ENCODE measurements at regions not wholly inside any gene's neighbourhood (a gene's known extent, or its start where the extent isn't known, plus 50 kb on each side); places are given as distances from the start of the nearest gene placed in this dataset.

DNA sequence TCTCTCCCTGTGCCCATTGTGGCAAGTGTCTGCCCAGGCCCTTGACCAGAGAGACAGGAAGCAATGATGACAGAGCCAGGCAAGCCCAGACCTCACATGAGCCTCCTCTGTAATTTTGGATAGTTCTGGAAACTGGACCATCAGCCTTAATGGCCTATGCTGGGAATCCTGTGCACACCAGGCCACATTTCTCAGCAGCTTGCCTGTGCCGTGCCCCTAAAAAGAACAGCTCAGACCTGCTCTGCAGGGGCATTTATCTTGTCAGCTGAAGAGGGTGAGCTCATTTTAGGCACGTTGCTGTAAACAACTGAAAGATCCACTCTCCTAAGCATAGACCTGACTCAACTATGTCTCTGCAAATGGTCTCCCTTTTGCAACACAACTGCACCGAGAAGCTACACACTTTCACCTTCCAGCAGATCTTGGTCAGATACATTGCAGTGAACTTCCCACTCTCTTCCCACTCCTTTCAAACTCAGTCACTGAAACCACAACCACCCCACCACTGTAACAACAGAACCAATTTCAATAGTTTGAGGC is 53.5 kb upstream of the BACH1 start:
- ATAC-seq (peak; percentile 52 to 68), DNase-seq (no peak)
- intact Hi-C loops (cut with DNase I): no loop called here
- H3K9me3 ChIP-seq: no peaks in the 10 kb centered on the region
- H3K4me1 ChIP-seq: no peaks in the 10 kb centered on the region
- peak overlapping the region; percentile 21 for H3K27ac ChIP-seq
- no peaks in the 10 kb centered on the region for H3K27me3 ChIP-seq (ENCODE audit: low read depth)
- no peak overlapping the region for H3K4me3 ChIP-seq
- H3K36me3 ChIP-seq: no peaks in the 10 kb centered on the region
- TF ChIP-seq, protein P1, sequence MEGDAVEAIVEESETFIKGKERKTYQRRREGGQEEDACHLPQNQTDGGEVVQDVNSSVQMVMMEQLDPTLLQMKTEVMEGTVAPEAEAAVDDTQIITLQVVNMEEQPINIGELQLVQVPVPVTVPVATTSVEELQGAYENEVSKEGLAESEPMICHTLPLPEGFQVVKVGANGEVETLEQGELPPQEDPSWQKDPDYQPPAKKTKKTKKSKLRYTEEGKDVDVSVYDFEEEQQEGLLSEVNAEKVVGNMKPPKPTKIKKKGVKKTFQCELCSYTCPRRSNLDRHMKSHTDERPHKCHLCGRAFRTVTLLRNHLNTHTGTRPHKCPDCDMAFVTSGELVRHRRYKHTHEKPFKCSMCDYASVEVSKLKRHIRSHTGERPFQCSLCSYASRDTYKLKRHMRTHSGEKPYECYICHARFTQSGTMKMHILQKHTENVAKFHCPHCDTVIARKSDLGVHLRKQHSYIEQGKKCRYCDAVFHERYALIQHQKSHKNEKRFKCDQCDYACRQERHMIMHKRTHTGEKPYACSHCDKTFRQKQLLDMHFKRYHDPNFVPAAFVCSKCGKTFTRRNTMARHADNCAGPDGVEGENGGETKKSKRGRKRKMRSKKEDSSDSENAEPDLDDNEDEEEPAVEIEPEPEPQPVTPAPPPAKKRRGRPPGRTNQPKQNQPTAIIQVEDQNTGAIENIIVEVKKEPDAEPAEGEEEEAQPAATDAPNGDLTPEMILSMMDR (IDR thresholded peaks at IDR 0.05): no peak

DNA sequence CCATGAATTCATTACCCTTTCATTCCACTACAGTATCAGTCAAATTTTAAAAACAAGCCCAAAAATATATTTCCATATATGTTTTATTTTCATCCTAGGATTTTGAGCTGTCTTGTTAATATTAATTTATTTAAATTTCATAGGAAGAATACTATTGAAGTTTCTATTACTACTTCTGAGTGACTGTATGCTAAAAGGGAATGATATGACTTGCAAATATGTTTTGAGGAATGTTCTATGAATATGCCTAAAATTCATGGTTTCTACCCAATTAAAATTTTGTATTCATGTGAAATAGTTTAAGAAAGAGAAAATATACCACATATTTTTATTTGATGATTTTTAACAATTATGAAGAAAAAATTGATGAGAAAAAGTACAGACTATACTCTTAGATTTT is 52.9 kb upstream of the BACH1 start:
- ATAC-seq (no peak), DNase-seq (no peak)
- intact Hi-C loops (cut with DNase I): no loop called here
- Histone ChIP-seq H3K36me3 (no peaks in the 10 kb centered on the region), H3K4me3 (no peak overlapping the region), H3K9me3 (no peaks in the 10 kb centered on the region), H3K27ac (no peak overlapping the region), H3K27me3 (ENCODE audit: low read depth) (no peaks in the 10 kb centered on the region), H3K4me1 (no peaks in the 10 kb centered on the region)
- TF ChIP-seq, protein P1 (IDR thresholded peaks at IDR 0.05): no peak

DNA sequence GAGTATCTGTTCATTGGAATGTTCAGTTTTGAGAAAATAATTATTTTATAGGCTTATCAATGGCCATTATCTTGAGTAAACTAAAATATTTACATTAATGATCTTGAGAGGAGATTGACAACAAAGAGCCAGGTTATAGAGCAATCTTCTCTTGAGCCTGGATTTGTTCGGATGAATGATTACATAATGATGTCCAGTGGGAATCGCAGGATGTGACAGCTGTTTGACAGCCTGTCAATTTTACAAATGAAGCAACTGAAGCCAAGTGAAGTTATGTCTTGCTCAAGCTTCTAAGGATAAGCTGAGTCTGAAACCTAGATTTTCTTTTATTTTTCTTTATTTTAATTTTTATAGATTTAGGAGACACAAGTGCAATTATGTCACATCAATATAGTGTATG is 52.1 kb upstream of the BACH1 start:
- Histone ChIP-seq H3K36me3 (no peaks in the 10 kb centered on the region), H3K4me1 (no peaks in the 10 kb centered on the region), H3K27ac (no peak overlapping the region), H3K4me3 (no peak overlapping the region), H3K9me3 (no peaks in the 10 kb centered on the region), H3K27me3 (ENCODE audit: low read depth) (no peaks in the 10 kb centered on the region)
- intact Hi-C loops (cut with DNase I): no loop called here
- TF ChIP-seq, protein P1 (IDR thresholded peaks at IDR 0.05): no peak
- ATAC-seq (no peak), DNase-seq (no peak)

DNA sequence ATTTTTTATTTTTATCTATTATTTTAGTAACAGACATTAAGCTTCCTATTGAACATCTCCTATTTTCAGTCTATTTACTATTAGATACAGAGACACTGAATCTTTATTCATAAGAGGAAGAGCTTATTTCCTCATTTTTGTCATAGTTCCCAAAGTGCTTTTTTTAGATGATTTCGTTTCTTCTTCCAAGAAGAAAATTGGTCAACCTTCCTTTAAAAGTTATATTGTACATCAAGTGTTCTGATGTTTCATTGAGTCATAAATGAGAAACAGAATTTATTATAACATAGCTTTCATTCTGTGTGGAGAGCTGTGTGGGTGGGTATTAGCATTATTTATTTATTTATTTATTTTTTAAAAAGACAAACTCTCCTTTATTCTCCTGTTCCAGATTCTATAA is 50.6 kb upstream of the BACH1 start:
- no peaks in the 10 kb centered on the region for H3K27me3 ChIP-seq (ENCODE audit: low read depth)
- ATAC-seq (peak; percentile 26 to 39), DNase-seq (no peak)
- H3K4me1 ChIP-seq: no peaks in the 10 kb centered on the region
- no peak overlapping the region for H3K27ac ChIP-seq
- intact Hi-C loops (cut with DNase I): no loop called here
- TF ChIP-seq, protein P1 (IDR thresholded peaks at IDR 0.05): no peak
- H3K9me3 ChIP-seq: peaks cover under 1% of the 10 kb centered on the region
- no peaks in the 10 kb centered on the region for H3K36me3 ChIP-seq
- no peak overlapping the region for H3K4me3 ChIP-seq
